HepG2 (cell line): ENCODE measurements at regions not wholly inside any gene's neighbourhood (a gene's known extent, or its start where the extent isn't known, plus 50 kb on each side); places are given as distances from the start of the nearest gene placed in this dataset.
A peak's percentile ranks its signal among the peaks of the same experiment; 100 is the strongest.

Experiments used
- ATAC-seq: fragments of 200-7000 bp; cut with Tn5 transposase; 3 replicates; pipeline ENCODE4 v1.9.1; 2020; ENCODE audit warnings: mild to moderate bottlenecking, moderate library complexity
- BruUV-seq: library from RNA; stranded (reverse); fragments of 400-500 nt; replicated peaks from 2 replicates; lab custom pipeline; 2021; lab: Mats Ljungman, UMichigan
- CTCF ChIA-PET: fragments of 300-600 bp; formaldehyde crosslinking; extraction: SDS; loops from one replicate; lab custom pipeline; 2021; ENCODE audit warnings: low total read pairs, inconsistent platforms, low intra/inter-chr PET ratio; lab: Yijun Ruan, JAX
- POLR2A ChIA-PET: fragments of 350-600 bp; sonication (Branson Sonifier 250); formaldehyde crosslinking; loops from one replicate; lab custom pipeline; 2020; ENCODE audit warnings: antibody characterized with exemption, inconsistent platforms; lab: Yijun Ruan, JAX
- DNase-seq: peaks from one replicate; pipeline ENCODE4 v3.0.0-alpha.2; 2015; ENCODE audit warnings: low spot score
- FAIRE-seq: peaks from 3 replicates; lab custom pipeline; 2011; peaks lifted over from hg19 to GRCh38; lab: Jason Lieb, UNC
- H2AFZ ChIP-seq: one replicate; pipeline ENCODE4 v1.6.1; 2011; ENCODE audit warnings: low read length, inconsistent platforms
- H3K27ac ChIP-seq: fragments of 300-600 bp; 3 replicates; pipeline ENCODE4 v1.8.0; 2011; ENCODE audit warnings: mixed run types, mild to moderate bottlenecking, mixed read lengths, low read length, inconsistent platforms; ENCODE audit not compliant: insufficient read depth; ENCODE audit errors: extremely low read length
- H3K27me3 ChIP-seq, 2 experiments: fragments of 200-600 bp in 1 of 2; 2 replicates in 1 of 2; 3 replicates in 1 of 2; pipeline versions ENCODE4 v1.6.0 to v1.8.0; 2011; ENCODE audit warnings: low read length in 2 of 2, mild to moderate bottlenecking in 2 of 2, moderate library complexity in 2 of 2, inconsistent platforms in 1 of 2; ENCODE audit not compliant: insufficient read depth in 2 of 2, control insufficient read depth in 1 of 2
- H3K36me3 ChIP-seq, 2 experiments: fragments of 200-600 bp in 1 of 2; replicated peaks in 1 of 2; 2 replicates in 1 of 2; 3 replicates in 1 of 2; pipeline versions ENCODE4 v1.5.1 to v1.8.0; 2011; ENCODE audit warnings: low read length in 2 of 2, inconsistent platforms in 1 of 2; ENCODE audit not compliant: insufficient read depth in 2 of 2, control insufficient read depth in 1 of 2
- H3K4me1 ChIP-seq: 2 replicates; pipeline ENCODE4 v1.5.1; 2012; ENCODE audit warnings: low read length, inconsistent platforms; ENCODE audit not compliant: insufficient read depth
- H3K4me2 ChIP-seq: 2 replicates; pipeline ENCODE4 v1.6.0; 2011; ENCODE audit warnings: low read depth, low read length, inconsistent platforms
- H3K4me3 ChIP-seq, 3 experiments: fragments of 200-600 bp in 1 of 3; sonication (generic), shearing (Covaris generic) in 1 of 3; replicated peaks in 1 of 3; 2 replicates each; pipeline ENCODE4 v1.5.1; 2011 to 2016; ENCODE audit warnings: low read length in 3 of 3, inconsistent platforms in 2 of 3, low read depth in 2 of 3, mild to moderate bottlenecking in 2 of 3, control low read depth in 1 of 3, mixed read lengths in 1 of 3; ENCODE audit not compliant: insufficient read depth in 1 of 3
- H3K79me2 ChIP-seq: one replicate; pipeline ENCODE4 v1.6.1; 2011; ENCODE audit warnings: low read length, inconsistent platforms; ENCODE audit not compliant: insufficient read depth
- H3K9ac ChIP-seq: 2 replicates; pipeline ENCODE4 v1.6.0; 2011; ENCODE audit warnings: mild to moderate bottlenecking, low read depth, low read length, inconsistent platforms; ENCODE audit not compliant: insufficient read depth
- H3K9me3 ChIP-seq: 2 replicates; pipeline ENCODE4 v1.5.1; 2012; ENCODE audit warnings: mild to moderate bottlenecking, low read length
- H4K20me1 ChIP-seq: 2 replicates; pipeline ENCODE4 v1.6.0; 2011; ENCODE audit warnings: inconsistent platforms, mild to moderate bottlenecking, low read length, moderate library complexity; ENCODE audit not compliant: insufficient read depth
- CREB1 ChIP-seq, 2 experiments: fragments of 450-650 bp in 1 of 2; IDR thresholded peaks; 2 replicates each; pipeline ENCODE4 v1.6.1; 2016 to 2017; ENCODE audit warnings: control low read depth in 1 of 2, mild to moderate bottlenecking in 1 of 2, missing compliant biosample characterization in 1 of 2, missing genetic modification characterization in 1 of 2
- GLI4 ChIP-seq: sonication (generic); formaldehyde crosslinking; IDR thresholded peaks from 2 replicates; pipeline ENCODE4 v1.5.1; 2020; ENCODE audit warnings: missing genetic modification reagents, mild to moderate bottlenecking, moderate library complexity, borderline replicate concordance
- WGBS: methylation state at CpG from one replicate; pipeline ENCODE4 v1.1.6; 2017; ENCODE audit warnings: low lambda C conversion rate; 5-methylcytosine and 5-hydroxymethylcytosine counted together
- in situ Hi-C: cut with HindIII; loops from 2 replicates; pipeline ENCODE4 v1.10.0; 2017; ENCODE audit warnings: low pct_unique_long_range_greater_than_20kb; ENCODE audit not compliant: extremely low pct_ligation_motif_present
- intact Hi-C: fragments of 100-400 bp; cut with micrococcal nuclease; formaldehyde crosslinking; loops from one replicate; pipeline ENCODE4 v1.10.0; 2022; ENCODE audit not compliant: unreplicated experiment
- TF ChIP-seq, protein P1 (sequence below): sonication (generic); formaldehyde crosslinking; IDR thresholded peaks from one replicate; pipeline ENCODE4 v1.5.1; 2020; ENCODE audit warnings: mild to moderate bottlenecking, missing genetic modification reagents; ENCODE audit errors: not compliant biosample characterization

DNA sequence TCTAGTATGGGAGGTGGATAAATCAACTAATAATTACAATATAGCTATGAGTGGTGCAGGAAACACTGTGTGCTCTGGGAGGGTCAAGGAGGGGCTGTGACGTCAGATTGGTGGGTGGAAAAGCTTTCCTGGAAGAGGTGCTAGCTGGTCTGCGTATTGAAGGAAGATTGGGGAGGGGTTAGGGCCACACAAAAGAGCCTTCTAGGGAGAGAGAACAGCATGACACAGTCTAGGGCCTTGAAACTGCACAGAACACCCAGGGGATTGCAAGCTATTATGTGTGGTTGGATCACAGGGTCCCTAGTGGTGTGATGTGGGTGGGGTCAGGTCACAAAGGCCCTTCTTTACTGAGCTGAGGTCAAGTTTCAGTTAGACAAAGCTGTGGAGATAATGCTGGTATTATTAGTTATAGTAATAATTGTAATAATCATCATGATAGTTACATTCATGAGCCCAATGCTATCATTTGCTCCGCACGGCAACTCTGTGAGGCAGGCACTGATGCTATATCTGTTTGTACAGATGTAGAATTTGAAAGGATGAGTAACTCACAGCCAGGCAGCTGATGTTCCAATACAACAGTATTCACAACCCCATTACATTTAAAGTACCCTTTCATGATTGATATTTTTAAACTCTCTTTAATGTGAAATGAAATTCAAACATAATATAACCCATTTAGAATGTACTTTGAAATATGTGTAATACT is 197.4 kb upstream of the IL12B start:
- ChIA-PET CTCF (no interaction called here), POLR2A (no interaction called here)
- Histone ChIP-seq H3K4me2 (no peak overlapping the region), H3K4me3 (no peak overlapping the region), H3K4me1 (no peaks in the 10 kb centered on the region), H3K79me2 (no peaks in the 10 kb centered on the region), H3K27ac (no peak overlapping the region), H3K27me3 (no peaks in the 10 kb centered on the region), H3K36me3 (no peaks in the 10 kb centered on the region), H4K20me1 (no peaks in the 10 kb centered on the region), H3K9me3 (no peaks in the 10 kb centered on the region), H3K9ac (no peak overlapping the region), H2AFZ (no peak overlapping the region)
- 9% methylated on average over 4 of the region's 4 CpGs for WGBS
- ATAC-seq (no peak), FAIRE-seq (no peak), DNase-seq (no peak)
- in situ Hi-C loops (no loop called here), intact Hi-C loops (no loop called here)
- TF ChIP-seq CREB1 (IDR thresholded peaks at IDR 0.05), result peak; percentile 85
- no peak for TF ChIP-seq CREB1 (CRISPR knock-in tag; IDR thresholded peaks at IDR 0.05)
- TF ChIP-seq GLI4 (CRISPR knock-in tag), result no peak
- TF ChIP-seq, protein P1, sequence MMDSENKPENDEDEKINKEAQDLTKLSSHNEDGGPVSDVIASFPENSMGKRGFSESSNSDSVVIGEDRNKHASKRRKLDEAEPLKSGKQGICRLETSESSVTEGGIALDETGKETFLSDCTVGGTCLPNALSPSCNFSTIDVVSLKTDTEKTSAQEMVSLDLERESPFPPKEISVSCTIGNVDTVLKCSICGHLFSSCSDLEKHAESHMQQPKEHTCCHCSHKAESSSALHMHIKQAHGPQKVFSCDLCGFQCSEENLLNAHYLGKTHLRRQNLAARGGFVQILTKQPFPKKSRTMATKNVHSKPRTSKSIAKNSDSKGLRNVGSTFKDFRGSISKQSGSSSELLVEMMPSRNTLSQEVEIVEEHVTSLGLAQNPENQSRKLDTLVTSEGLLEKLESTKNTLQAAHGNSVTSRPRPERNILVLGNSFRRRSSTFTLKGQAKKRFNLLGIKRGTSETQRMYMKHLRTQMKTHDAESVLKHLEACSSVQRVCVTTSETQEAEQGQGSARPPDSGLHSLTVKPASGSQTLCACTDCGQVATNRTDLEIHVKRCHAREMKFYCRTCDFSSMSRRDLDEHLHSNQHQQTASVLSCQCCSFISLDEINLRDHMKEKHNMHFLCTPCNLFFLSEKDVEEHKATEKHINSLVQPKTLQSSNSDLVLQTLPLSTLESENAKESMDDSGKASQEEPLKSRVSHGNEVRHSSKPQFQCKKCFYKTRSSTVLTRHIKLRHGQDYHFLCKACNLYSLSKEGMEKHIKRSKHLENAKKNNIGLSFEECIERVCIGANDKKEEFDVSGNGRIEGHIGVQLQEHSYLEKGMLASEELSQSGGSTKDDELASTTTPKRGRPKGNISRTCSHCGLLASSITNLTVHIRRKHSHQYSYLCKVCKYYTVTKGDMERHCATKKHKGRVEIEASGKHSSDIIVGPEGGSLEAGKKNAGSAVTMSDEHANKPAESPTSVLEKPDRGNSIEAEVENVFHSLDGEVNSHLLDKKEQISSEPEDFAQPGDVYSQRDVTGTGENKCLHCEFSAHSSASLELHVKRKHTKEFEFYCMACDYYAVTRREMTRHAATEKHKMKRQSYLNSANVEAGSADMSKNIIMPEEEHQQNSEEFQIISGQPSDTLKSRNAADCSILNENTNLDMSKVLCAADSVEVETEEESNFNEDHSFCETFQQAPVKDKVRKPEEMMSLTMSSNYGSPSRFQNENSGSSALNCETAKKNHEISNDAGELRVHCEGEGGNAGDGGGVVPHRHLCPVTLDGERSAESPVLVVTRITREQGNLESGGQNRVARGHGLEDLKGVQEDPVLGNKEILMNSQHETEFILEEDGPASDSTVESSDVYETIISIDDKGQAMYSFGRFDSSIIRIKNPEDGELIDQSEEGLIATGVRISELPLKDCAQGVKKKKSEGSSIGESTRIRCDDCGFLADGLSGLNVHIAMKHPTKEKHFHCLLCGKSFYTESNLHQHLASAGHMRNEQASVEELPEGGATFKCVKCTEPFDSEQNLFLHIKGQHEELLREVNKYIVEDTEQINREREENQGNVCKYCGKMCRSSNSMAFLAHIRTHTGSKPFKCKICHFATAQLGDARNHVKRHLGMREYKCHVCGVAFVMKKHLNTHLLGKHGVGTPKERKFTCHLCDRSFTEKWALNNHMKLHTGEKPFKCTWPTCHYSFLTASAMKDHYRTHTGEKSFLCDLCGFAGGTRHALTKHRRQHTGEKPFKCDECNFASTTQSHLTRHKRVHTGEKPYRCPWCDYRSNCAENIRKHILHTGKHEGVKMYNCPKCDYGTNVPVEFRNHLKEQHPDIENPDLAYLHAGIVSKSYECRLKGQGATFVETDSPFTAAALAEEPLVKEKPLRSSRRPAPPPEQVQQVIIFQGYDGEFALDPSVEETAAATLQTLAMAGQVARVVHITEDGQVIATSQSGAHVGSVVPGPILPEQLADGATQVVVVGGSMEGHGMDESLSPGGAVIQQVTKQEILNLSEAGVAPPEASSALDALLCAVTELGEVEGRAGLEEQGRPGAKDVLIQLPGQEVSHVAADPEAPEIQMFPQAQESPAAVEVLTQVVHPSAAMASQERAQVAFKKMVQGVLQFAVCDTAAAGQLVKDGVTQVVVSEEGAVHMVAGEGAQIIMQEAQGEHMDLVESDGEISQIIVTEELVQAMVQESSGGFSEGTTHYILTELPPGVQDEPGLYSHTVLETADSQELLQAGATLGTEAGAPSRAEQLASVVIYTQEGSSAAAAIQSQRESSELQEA (CRISPR knock-in tag), result no peak
- BruUV-seq, result no TSS peak
